ENCODE measurements at regions not wholly inside any gene's neighbourhood (a gene's known extent, or its start where the extent isn't known, plus 50 kb on each side); places are given as distances from the start of the nearest gene placed in this dataset.

- Histone ChIP-seq H2BK20ac (ENCODE audit: low read depth, low read length, poor library complexity, severe bottlenecking) (no peak overlapping the region), H3K4me1 (ENCODE audit: insufficient read depth, low read length) (no peaks in the 10 kb centered on the region), H2BK120ac (ENCODE audit: low read depth, low read length, poor library complexity, severe bottlenecking) (no peak overlapping the region), H3K4me2 (ENCODE audit: insufficient read depth, insufficient read length, low read length) (no peak overlapping the region), H4K5ac (ENCODE audit: insufficient read length, low read depth, low read length) (no peak overlapping the region), H3K56ac (ENCODE audit: insufficient read length, low read depth, low read length) (no peak overlapping the region), H4K8ac (replicated peaks; ENCODE audit: insufficient read length, low read depth, low read length) (no peak overlapping the region), H2BK5ac (ENCODE audit: insufficient read length, low read length) (no peak overlapping the region), H3T11ph (ENCODE audit: low read length) (no peak overlapping the region), H3K23me2 (ENCODE audit: insufficient read length, low read depth, low read length, poor library complexity, severe bottlenecking) (no peaks in the 10 kb centered on the region), H3K79me1 (ENCODE audit: insufficient read depth, low read depth, low read length, poor library complexity, severe bottlenecking) (no peaks in the 10 kb centered on the region), H3K18ac (ENCODE audit: insufficient read length, low read depth, low read length) (no peak overlapping the region), H3K14ac (ENCODE audit: insufficient read depth, low read length) (no peak overlapping the region), H3K23ac (ENCODE audit: insufficient read length, low read depth, low read length) (no peak overlapping the region), H3K27me3 (ENCODE audit: insufficient read depth, low read length) (no peaks in the 10 kb centered on the region), H3K27ac (ENCODE audit: insufficient read length, low read depth, low read length) (no peak overlapping the region), H3K4ac (ENCODE audit: low read depth, low read length) (no peak overlapping the region), H3K79me2 (ENCODE audit: insufficient read depth, low read length) (no peaks in the 10 kb centered on the region), H2BK12ac (ENCODE audit: insufficient read length, low read depth, low read length) (no peak overlapping the region), H3K9me3 (ENCODE audit: control insufficient read depth, low read depth, low read length) (no peaks in the 10 kb centered on the region), H4K91ac (ENCODE audit: insufficient read length, low read depth, low read length) (no peak overlapping the region), H3K9ac (ENCODE audit: extremely low read depth, insufficient read length, low read length) (no peak overlapping the region), H2AK5ac (ENCODE audit: insufficient read length, low read length) (no peak overlapping the region), H4K20me1 (ENCODE audit: control insufficient read depth, insufficient read depth, insufficient read length) (no peaks in the 10 kb centered on the region), H2AFZ (ENCODE audit: low read length) (no peak overlapping the region), H2BK15ac (ENCODE audit: low read depth, low read length) (no peak overlapping the region)
- no peaks in the 10 kb centered on the region for H3K27me3 Mint-ChIP-seq (ENCODE audit: low read depth)
- no CpG with 5 or more reads among the region's 7 CpGs for WGBS (ENCODE audit: extremely low coverage, insufficient read length, low lambda C conversion rate)
- no peak overlapping the region for H3K4me3 Mint-ChIP-seq
- no peaks in the 10 kb centered on the region for H3K36me3 Mint-ChIP-seq (ENCODE audit: insufficient read depth in 1 of 3, low read depth in 3 of 3)
- no peak for TF ChIP-seq CTCF (conservative IDR thresholded peaks at IDR 0.05)
- H3K4me1 Mint-ChIP-seq: no peaks in the 10 kb centered on the region
- H3K9me3 Mint-ChIP-seq: no peaks in the 10 kb centered on the region
- no peak for DNase-seq
- no peak overlapping the region for H3K27ac Mint-ChIP-seq
Observed at GRCh38 chr5:26761045-26761444, 277.3 kb downstream of the CDH9 start.
